ENCODE measurements at regions not wholly inside any gene's neighbourhood (a gene's known extent, or its start where the extent isn't known, plus 50 kb on each side); places are given as distances from the start of the nearest gene placed in this dataset.
"Not testable (repeated sequence)": the region's sequence is repeated elsewhere in the genome, so short reads cannot be mapped to it uniquely, and the experiment has no call there.

- Histone ChIP-seq H3K4me3 (no peak overlapping the region), H3K4me1 (no peaks in the 10 kb centered on the region), H3K27me3 (no peaks in the 10 kb centered on the region), H3K27ac (no peak overlapping the region), H3K9me3 (no peaks in the 10 kb centered on the region), H3K36me3 (no peaks in the 10 kb centered on the region)
- no peak for TF ChIP-seq CTCF (IDR thresholded peaks at IDR 0.05)
- DNase-seq (no peak), ATAC-seq (no peak)
- intact Hi-C loops (cut with DNase I) = no loop called here
These were observed 765.2 kb downstream of the SLITRK1 start for GRCh38 chr13:83117046-83117445.

- H3K27me3 ChIP-seq; DNase-seq; ATAC-seq; H3K4me1 ChIP-seq; H3K9me3 ChIP-seq; H3K4me3 ChIP-seq; H3K27ac ChIP-seq; intact Hi-C loops (cut with DNase I); H3K36me3 ChIP-seq: not testable (repeated sequence)
These were observed 780.6 kb downstream of the SLITRK1 start for GRCh38 chr13:83101574-83102247.

GRCh38 chr13:83100237-83100636, 782.0 kb downstream of the SLITRK1 start:
- Histone ChIP-seq H3K27me3 (no peaks in the 10 kb centered on the region), H3K9me3 (no peaks in the 10 kb centered on the region), H3K36me3 (no peaks in the 10 kb centered on the region), H3K4me3 (no peak overlapping the region), H3K27ac (no peak overlapping the region), H3K4me1 (no peaks in the 10 kb centered on the region)
- DNase-seq = no peak
- intact Hi-C loops (cut with DNase I) = no loop called here
- no peak for ATAC-seq
- no peak for TF ChIP-seq CTCF (IDR thresholded peaks at IDR 0.05)

GRCh38 chr13:83088858-83089257, 793.4 kb downstream of the SLITRK1 start:
- ATAC-seq (no peak), DNase-seq (no peak)
- intact Hi-C loops (cut with DNase I) = no loop called here
- H3K36me3 ChIP-seq = no peaks in the 10 kb centered on the region
- H3K4me3 ChIP-seq = no peak overlapping the region
- H3K27ac ChIP-seq = no peak overlapping the region
- TF ChIP-seq CTCF (IDR thresholded peaks at IDR 0.05) = no peak
- H3K4me1 ChIP-seq = no peaks in the 10 kb centered on the region
- no peaks in the 10 kb centered on the region for H3K27me3 ChIP-seq
- no peaks in the 10 kb centered on the region for H3K9me3 ChIP-seq

- intact Hi-C loops (cut with DNase I) = no loop called here
- no peak for TF ChIP-seq CTCF (IDR thresholded peaks at IDR 0.05)
These were observed 795.3 kb downstream of the SLITRK1 start for GRCh38 chr13:83086948-83087347.

GRCh38 chr13:83086088-83086487, 796.2 kb downstream of the SLITRK1 start:
- H3K4me3 ChIP-seq = no peak overlapping the region
- no peaks in the 10 kb centered on the region for H3K27me3 ChIP-seq
- H3K36me3 ChIP-seq = no peaks in the 10 kb centered on the region
- H3K9me3 ChIP-seq = no peaks in the 10 kb centered on the region
- intact Hi-C loops (cut with DNase I) = no loop called here
- H3K27ac ChIP-seq = no peak overlapping the region
- no peaks in the 10 kb centered on the region for H3K4me1 ChIP-seq
- DNase-seq (no peak), ATAC-seq (no peak)
- TF ChIP-seq CTCF (IDR thresholded peaks at IDR 0.05) = no peak

More at GRCh38 chr13:83086948-83087347, 795.3 kb downstream of the SLITRK1 start:
- H3K27me3 ChIP-seq = no peaks in the 10 kb centered on the region
- H3K9me3 ChIP-seq = no peaks in the 10 kb centered on the region
- H3K27ac ChIP-seq = no peak overlapping the region
- no peak for DNase-seq
- H3K36me3 ChIP-seq = no peaks in the 10 kb centered on the region
- no peak for ATAC-seq
- H3K4me1 ChIP-seq = no peaks in the 10 kb centered on the region
- no peak overlapping the region for H3K4me3 ChIP-seq
